ENCODE measurements at regions not wholly inside any gene's neighbourhood (a gene's known extent, or its start where the extent isn't known, plus 50 kb on each side); places are given as distances from the start of the nearest gene placed in this dataset. TPM values are rescaled to one million over a fixed set of nuclear protein-coding genes. Genes with fewer than 3 reads are reported as not detected.

Small RNA genes lying in the stretch of these regions (small RNA-seq; reads per million reads assigned to genes)
- not detected for gene UQCRHP3

All from skeletal muscle satellite cell (primary cell).